A673 (cell line): ENCODE measurements at regions not wholly inside any gene's neighbourhood (a gene's known extent, or its start where the extent isn't known, plus 50 kb on each side); places are given as distances from the start of the nearest gene placed in this dataset.

Experiments
- BruUV-seq: library from RNA; stranded (reverse); fragments of 400-500 nt; replicated peaks from 2 replicates; lab custom pipeline; 2021; lab: Mats Ljungman, UMichigan
- CTCF ChIA-PET: fragments of 300-600 bp; sonication (Branson Sonifier 250); formaldehyde crosslinking; loops from one replicate; lab custom pipeline; 2022; ENCODE audit warnings: antibody characterized with exemption; lab: Charles Lee
- POLR2A ChIA-PET: fragments of 300-600 bp; sonication (Branson Sonifier 250); formaldehyde crosslinking; loops from one replicate; lab custom pipeline; 2022; ENCODE audit warnings: antibody characterized with exemption; ENCODE audit not compliant: low non-redundant PET; lab: Charles Lee
- DNase-seq: peaks from one replicate; pipeline ENCODE4 v3.0.0-alpha.2; 2015; ENCODE audit warnings: low spot score
- H3K27ac ChIP-seq: fragments of 200-600 bp; sonication (generic); 2 replicates; pipeline ENCODE4 v1.5.1; 2016; ENCODE audit warnings: mixed run types, low read depth, mild to moderate bottlenecking, mixed read lengths, antibody characterized with exemption, low read length; ENCODE audit not compliant: poor library complexity, severe bottlenecking
- H3K27me3 ChIP-seq: fragments of 200-600 bp; sonication (generic); replicated peaks from 2 replicates; pipeline ENCODE4 v1.6.1; 2017; ENCODE audit warnings: mixed run types, low read depth, mild to moderate bottlenecking, mixed read lengths, antibody characterized with exemption, low read length; ENCODE audit not compliant: insufficient read depth, poor library complexity
- H3K36me3 ChIP-seq: fragments of 200-600 bp; sonication (generic); 2 replicates; pipeline ENCODE4 v1.6.1; 2016; ENCODE audit warnings: mixed run types, mild to moderate bottlenecking, mixed read lengths, antibody characterized with exemption, low read length; ENCODE audit not compliant: insufficient read depth, poor library complexity, severe bottlenecking
- H3K4me1 ChIP-seq: fragments of 200-600 bp; sonication (generic); 2 replicates; pipeline ENCODE4 v1.6.1; 2017; ENCODE audit warnings: mixed run types, mild to moderate bottlenecking, mixed read lengths, antibody characterized with exemption, low read length; ENCODE audit not compliant: insufficient read depth, poor library complexity, severe bottlenecking
- H3K4me3 ChIP-seq: fragments of 200-600 bp; sonication (generic); 2 replicates; pipeline ENCODE4 v1.5.1; 2016; ENCODE audit warnings: low read depth, mixed run types, mild to moderate bottlenecking, mixed read lengths, low read length; ENCODE audit not compliant: poor library complexity, severe bottlenecking
- H3K9me3 ChIP-seq: fragments of 200-600 bp; sonication (generic); 2 replicates; pipeline ENCODE4 v1.6.1; 2016; ENCODE audit warnings: mixed run types, low read depth, mild to moderate bottlenecking, mixed read lengths, antibody characterized with exemption, low read length; ENCODE audit not compliant: poor library complexity, severe bottlenecking
- EZH2 ChIP-seq: fragments of 200-600 bp; sonication (generic); IDR thresholded peaks from 2 replicates; pipeline ENCODE4 v1.6.1; 2017; ENCODE audit warnings: borderline replicate concordance, low read depth, mild to moderate bottlenecking, mixed read lengths, antibody characterized with exemption, low read length; ENCODE audit not compliant: poor library complexity, severe bottlenecking
- intact Hi-C: fragments of 100-400 bp; cut with micrococcal nuclease; formaldehyde crosslinking; loops from one replicate; pipeline ENCODE4 v1.10.0; 2022; ENCODE audit not compliant: unreplicated experiment
- TF ChIP-seq, protein P1 (sequence below): fragments of 300-800, 200-600 bp; sonication (generic); conservative IDR thresholded peaks from 2 replicates; pipeline ENCODE4 v1.5.1; 2017; ENCODE audit warnings: low read depth, mild to moderate bottlenecking, antibody characterized with exemption, low read length, moderate library complexity, mixed read lengths

DNA sequence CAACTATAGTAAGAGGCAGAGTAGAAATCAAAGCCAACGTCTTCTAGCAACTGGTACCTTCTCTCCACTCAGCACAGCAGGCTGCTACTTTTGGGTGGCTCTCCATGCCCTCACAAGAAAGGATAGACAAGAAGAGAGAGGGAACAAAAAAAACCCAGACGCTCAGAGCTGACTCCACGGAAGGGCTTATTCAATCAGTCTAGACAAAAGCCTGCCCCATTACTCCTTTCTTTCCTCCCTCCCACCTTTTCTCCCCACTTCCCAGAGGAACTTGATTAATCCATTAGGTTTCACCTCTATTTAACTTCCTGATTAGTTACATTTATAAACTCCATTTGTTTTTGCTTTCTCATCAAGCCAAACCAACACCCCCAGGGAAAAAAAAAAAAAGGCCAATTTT, 71.1 kb upstream of the CCDC60 start:
- peaks cover 42% of the 10 kb centered on the region for H3K27me3 ChIP-seq
- ChIA-PET CTCF (no interaction called here), POLR2A (no interaction called here)
- no peak overlapping the region for H3K27ac ChIP-seq
- no peaks in the 10 kb centered on the region for H3K36me3 ChIP-seq
- BruUV-seq, result no TSS peak
- H3K4me3 ChIP-seq, result no peak overlapping the region
- no peaks in the 10 kb centered on the region for H3K9me3 ChIP-seq
- H3K4me1 ChIP-seq, result no peaks in the 10 kb centered on the region
- no peak for DNase-seq
- intact Hi-C loops, result no loop called here
- TF ChIP-seq EZH2, result no peak
- TF ChIP-seq, protein P1, sequence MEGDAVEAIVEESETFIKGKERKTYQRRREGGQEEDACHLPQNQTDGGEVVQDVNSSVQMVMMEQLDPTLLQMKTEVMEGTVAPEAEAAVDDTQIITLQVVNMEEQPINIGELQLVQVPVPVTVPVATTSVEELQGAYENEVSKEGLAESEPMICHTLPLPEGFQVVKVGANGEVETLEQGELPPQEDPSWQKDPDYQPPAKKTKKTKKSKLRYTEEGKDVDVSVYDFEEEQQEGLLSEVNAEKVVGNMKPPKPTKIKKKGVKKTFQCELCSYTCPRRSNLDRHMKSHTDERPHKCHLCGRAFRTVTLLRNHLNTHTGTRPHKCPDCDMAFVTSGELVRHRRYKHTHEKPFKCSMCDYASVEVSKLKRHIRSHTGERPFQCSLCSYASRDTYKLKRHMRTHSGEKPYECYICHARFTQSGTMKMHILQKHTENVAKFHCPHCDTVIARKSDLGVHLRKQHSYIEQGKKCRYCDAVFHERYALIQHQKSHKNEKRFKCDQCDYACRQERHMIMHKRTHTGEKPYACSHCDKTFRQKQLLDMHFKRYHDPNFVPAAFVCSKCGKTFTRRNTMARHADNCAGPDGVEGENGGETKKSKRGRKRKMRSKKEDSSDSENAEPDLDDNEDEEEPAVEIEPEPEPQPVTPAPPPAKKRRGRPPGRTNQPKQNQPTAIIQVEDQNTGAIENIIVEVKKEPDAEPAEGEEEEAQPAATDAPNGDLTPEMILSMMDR, result no peak

DNA sequence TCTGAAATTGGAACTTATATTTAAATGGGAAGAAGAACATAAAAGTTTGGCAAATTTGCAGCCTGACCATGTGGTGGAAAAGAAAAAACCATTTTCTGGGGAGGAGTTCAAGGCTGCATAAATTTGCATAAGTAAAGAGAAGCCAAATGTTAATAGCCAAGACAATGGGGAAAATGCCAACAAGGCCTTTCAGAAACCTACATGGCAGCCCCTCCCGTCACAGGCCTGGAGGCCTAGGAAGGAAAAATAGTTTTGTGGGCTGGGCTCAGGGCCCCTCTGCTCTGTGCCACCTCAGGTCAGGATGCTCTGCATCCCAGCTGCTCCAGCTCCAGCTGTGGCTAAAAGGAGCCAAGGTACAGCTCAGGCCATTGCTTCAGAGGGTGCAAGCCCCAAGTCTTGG, 67.6 kb upstream of the CCDC60 start:
- BruUV-seq, result no TSS peak
- ChIA-PET POLR2A (no interaction called here), CTCF (no interaction called here)
- no peak for DNase-seq
- H3K4me1 ChIP-seq, result no peaks in the 10 kb centered on the region
- intact Hi-C loops, result no loop called here
- H3K27me3 ChIP-seq, result peaks cover 17% of the 10 kb centered on the region
- no peaks in the 10 kb centered on the region for H3K36me3 ChIP-seq
- H3K4me3 ChIP-seq, result no peak overlapping the region
- TF ChIP-seq, protein P1, result no peak
- TF ChIP-seq EZH2, result no peak
- H3K9me3 ChIP-seq, result no peaks in the 10 kb centered on the region
- H3K27ac ChIP-seq, result no peak overlapping the region

DNA sequence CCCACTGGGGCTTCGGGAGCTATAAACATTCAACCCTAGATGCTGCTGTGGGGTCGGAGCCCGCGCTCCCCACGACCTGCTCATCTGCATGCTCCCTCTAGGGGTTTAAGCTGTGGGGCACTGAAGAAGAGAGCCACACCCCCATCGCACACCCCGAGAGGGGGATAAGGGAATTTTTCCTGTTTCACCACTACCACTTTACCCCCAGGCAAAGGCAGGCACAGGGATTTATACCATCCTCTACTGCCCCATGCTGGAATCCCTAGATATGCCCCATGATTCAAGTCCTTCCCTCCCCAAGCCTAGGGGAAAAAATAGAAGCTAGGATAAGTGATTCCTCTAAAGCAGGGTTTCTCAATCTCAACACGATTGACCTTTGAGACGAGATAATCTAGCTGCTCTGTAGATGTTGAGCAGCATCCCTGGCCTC, 59.9 kb upstream of the CCDC60 start:
- Histone ChIP-seq H3K4me3 (no peak overlapping the region), H3K27me3 (peaks cover 66% of the 10 kb centered on the region), H3K4me1 (no peaks in the 10 kb centered on the region), H3K9me3 (no peaks in the 10 kb centered on the region), H3K36me3 (no peaks in the 10 kb centered on the region), H3K27ac (no peak overlapping the region)
- BruUV-seq, result no TSS peak
- TF ChIP-seq, protein P1, result no peak
- TF ChIP-seq EZH2, result no peak
- ChIA-PET CTCF (interaction anchor here (0.6 kb wide), 1 partner anchor 632 kb away, joined by 4 read pairs; no protein-coding TSS in a partner anchor), POLR2A (no interaction called here)
- no peak for DNase-seq
- intact Hi-C loops, result no loop called here
